DOHH2 (cell line): ENCODE measurements at regions not wholly inside any gene's neighbourhood (a gene's known extent, or its start where the extent isn't known, plus 50 kb on each side); places are given as distances from the start of the nearest gene placed in this dataset.

Source experiments
- CTCF ChIP-seq: fragments of 200-600 bp; sonication (generic); IDR thresholded peaks from one replicate; pipeline ENCODE4 v1.5.1; 2014; ENCODE audit warnings: antibody characterized with exemption, mild to moderate bottlenecking, low read depth, low read length; ENCODE audit not compliant: poor library complexity, severe bottlenecking
- EZH2phosphoT487 ChIP-seq: fragments of 200-600 bp; sonication (generic); IDR thresholded peaks from 2 replicates; pipeline ENCODE4 v1.6.1; 2017; ENCODE audit warnings: borderline replicate concordance, mild to moderate bottlenecking, antibody characterized with exemption, low read length, moderate library complexity, mixed read lengths

- TF ChIP-seq CTCF (no peak), EZH2phosphoT487 (no peak)
These were observed 257.1 kb upstream of the ZFP64 start for GRCh38 chr20:52448513-52449232.
